Stimulated activated CD4-positive, alpha-beta T cell treated with anti-CD3 and anti-CD28 coated beads, TNF-alpha, amount 100 ng/mL, for 48 hours (primary cell): ENCODE measurements at regions not wholly inside any gene's neighbourhood (a gene's known extent, or its start where the extent isn't known, plus 50 kb on each side); places are given as distances from the start of the nearest gene placed in this dataset.
"Not testable (repeated sequence)": the region's sequence is repeated elsewhere in the genome, so short reads cannot be mapped to it uniquely, and the experiment has no call there.

ENCODE experiments used
- DNase-seq, 3 donors: peaks; one replicate each; pipeline ENCODE4 v3.0.0-alpha.2; 2020; ENCODE audit warnings: low read depth in 3 of 3

DNA sequence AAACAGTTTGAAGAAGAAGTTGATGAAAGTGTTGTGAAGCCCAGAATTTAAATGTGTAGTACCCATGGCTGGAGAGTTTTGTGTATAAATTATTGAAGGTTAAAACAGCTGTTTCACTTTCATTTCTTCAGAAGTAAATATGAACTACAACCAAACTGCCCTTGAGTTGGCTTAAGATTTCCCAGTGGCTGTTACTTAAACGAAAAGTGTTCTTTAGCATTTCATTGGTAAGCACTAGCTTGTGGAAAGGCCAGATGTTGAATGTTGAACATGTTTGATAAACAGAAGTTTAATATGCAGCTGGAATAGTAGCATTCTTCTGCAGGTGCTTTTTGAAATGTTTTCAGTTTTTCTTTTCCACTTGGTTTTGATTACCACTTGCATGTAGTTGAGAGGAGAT is 83.2 kb upstream of the TNRC6B start:
- no peak for DNase-seq

DNA sequence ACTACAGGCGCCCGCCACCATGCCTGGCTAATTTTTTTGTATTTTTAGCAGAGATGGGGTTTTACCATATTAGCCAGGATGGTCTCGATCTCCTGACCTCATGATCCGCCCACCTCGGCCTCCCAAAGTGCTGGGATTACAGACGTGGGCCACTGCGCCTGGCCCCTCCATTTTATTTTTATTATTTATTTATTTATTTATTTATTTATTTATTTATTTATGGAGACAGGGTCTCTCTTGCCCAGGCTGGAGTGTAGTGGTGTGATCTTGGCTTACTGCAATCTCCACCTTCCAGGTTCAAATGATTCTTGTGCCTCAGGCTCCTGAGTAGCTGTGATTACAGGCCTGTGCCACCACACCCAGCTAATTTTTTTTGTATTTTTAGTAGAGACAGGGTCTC is 77.8 kb upstream of the TNRC6B start:
- DNase-seq = not testable (repeated sequence)

DNA sequence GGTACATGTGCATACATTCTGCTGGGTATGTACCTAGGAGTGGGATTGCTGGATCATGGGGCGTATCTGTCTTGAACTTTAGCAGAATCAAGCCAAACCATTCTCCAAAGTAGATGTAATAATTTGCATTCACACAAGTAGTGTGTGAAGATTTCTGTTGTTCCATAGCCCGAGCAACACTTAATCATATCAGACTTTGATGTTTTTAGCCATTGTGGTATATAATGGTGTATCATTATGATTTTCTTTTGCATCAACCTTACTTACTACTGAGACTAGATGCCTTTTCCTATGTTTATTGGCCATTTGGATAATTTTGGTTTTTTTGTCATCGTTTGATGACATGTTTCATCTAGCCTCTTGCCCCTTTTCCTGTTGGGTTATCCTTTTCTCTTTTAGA is 72.0 kb upstream of the TNRC6B start:
- no peak for DNase-seq

DNA sequence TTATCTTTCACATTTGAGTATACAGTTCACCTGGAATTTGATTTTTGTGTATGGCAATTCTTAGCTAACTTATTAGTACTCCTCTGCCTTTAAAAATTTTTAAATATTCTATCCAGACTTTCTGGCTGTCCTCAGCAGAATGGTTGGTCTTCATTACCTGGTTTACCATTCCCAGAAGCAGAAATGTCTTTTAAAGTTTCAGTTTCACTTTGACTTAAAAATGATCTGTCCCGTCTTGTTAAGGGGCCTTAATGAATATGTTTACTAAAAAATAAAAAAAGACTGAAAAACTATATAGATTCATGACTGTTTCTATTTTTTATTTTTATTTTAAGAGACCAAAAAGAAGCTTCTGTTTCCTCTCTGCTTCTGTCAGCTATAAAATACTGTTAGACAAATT is 70.5 kb upstream of the TNRC6B start:
- no peak for DNase-seq

DNA sequence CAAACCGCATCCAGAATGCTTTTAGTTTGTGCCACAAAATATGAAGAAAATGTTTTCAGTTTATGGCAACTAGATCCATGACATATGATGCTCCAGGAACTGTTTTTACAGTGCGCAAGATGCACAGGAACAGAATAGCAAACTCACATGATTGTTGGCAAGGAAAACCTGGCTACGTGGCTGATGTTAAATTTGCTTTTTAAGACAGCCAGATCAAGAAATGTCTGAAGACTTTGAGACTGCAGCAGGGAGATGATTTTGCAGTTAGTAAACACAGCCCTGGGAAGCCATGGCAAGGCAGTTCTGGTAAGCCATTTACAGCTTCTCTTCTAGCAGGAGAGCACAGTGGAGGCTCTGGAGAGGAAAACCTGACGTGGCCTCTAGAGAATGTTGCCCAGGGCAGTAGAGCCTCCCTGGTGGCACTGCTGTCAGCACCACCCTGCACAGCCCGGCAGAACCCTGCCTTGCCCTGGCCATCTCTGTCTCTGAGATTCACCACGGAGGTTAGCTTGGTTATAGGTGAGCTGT is 69.8 kb upstream of the TNRC6B start:
- peak in 1 of 3 donors; percentile 23 for DNase-seq

DNA sequence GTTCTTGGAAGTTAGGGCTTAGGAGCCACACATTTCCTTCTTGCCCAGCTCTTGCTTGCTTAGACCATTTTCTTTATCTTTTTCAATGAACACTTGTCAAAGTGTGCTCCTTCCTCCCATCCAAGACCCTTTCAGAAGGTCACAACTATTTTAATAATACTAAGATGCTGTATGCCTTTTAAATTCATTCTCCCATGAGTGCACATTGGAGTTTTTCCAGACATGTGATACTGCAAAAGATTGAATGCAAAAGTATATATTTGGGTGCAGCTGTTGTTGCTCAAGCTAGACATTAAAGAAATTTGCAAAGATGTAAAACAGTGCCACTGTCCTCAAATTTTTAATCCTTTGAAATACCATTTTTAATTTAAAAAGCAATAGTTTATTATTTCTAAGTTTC is 69.3 kb upstream of the TNRC6B start:
- DNase-seq = no peak

DNA sequence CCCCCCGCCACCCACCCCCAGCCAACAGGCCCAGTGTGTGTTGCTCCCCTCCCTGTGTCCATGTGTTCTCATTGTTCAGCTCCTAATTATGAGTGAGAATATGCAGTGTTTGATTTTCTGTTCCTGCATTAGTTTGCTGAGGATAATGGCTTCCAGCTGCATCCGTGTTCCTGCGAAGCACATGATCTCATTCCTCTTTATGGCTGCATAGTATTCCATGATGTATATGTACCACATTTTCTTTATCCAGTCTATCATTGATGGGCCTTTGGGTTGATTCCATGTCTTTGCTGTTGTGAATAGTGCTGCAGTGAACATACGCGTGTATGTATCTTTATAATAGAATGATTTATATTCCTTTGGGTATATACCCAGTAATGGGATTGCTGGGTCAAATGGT is 68.8 kb upstream of the TNRC6B start:
- DNase-seq = not testable (repeated sequence)

DNA sequence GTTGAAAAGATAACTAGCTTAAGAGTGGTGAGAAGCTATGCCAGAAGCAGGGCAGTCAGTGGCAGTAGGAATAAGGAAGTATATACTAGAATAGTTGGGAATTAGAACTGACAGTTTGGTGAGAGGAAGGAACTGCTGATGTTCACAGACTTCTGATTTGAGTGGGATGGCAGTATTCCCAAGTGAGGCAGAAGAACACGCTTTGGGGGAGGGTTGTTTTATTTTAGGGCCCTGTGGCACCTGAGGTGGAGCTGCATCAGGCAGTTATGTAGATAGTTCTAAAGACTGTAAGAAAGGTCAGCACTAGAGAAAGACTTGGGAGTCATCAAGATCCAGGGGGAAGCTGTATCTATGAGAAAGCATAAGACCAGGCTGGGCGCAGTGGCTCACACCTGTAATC is 66.3 kb upstream of the TNRC6B start:
- DNase-seq = no peak

DNA sequence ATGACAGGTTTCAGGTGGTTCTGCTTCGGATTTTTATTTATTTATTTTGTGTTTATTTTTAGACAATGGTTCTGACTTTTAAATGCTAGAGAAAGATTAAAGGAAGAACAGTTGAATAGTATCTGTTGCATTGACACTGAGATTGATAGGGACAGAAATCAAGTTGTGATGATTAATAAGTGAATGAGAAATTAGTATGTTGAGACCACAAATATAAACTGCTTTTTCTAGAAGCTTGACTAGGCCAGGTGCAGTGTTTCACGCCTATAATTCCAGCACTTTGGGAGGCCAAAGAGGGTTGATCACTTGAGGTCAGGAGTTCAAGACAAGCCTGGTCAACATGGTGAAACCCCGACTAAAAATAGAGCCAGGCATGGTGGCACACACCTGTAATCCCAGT is 65.1 kb upstream of the TNRC6B start:
- no peak for DNase-seq

DNA sequence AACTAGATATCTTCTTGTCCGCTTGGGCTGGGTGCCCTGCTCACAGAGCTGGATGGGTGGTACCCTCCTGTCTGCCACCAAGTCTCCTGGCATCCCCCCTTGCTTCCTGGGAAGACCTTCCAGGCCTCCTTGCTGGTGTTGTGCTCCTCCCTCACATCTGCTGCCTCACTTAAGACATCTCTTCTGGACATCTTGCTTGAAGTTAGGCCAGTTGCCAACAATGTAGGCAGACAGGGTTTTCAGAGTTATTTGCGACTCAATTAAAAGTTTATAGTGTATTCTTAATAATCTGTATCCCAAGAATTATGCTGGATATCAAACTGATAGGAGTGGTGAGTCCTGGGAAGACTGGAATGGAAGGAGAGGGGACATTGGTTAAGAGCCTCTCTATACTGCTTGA is 64.0 kb upstream of the TNRC6B start:
- DNase-seq = no peak

DNA sequence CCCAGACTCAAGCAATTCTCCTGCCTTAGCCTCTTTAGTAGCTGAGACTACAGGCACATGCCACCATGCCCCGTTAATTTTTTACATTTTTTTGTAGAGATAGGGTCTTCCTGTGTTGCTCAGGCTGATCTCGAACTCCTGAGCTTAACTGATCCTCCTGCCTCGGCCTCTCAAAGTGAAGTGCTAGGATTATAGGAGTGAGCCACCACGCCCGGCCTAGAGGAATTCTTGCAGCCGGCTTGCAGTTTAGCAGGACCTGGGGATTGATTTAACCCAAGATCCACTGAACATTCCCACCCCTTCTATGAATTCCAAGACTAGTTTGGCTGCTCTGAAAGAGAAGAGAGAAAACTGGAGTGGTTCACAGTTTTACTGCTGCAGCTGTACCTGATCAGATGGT is 63.3 kb upstream of the TNRC6B start:
- no peak for DNase-seq

DNA sequence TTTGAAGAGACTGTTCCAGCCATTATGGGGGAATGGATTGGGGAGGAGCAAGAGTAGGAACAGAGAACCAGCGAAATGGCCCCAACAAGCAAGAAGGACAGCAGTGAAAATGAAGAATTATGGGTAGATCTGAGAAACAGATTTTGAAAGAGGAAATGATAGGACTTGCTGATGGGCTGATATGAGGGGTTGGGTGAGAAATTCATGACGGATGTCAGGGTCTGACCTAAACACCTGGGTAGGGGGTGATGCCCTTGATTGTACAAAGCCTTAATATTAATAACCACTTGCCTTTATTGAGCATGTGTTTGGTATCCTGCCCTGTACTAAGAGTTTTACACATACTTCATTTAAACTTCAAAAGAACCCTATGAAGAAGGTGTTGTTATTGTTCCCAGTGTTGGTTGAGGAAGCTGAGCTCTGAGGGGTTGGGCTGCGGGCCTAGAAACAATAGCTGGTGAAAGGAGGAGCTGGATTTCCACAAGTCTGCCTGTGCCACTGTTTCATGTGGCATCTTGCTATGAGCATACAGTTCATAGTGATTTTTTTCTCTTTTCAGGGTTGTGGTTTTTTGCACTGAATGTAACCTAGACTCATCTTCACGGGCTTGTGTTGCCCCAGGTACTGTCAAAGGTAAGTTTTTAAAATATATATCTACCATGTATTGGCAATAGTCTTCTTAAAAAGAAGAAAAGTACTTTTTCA is 61.1 kb upstream of the TNRC6B start:
- no peak for DNase-seq

DNA sequence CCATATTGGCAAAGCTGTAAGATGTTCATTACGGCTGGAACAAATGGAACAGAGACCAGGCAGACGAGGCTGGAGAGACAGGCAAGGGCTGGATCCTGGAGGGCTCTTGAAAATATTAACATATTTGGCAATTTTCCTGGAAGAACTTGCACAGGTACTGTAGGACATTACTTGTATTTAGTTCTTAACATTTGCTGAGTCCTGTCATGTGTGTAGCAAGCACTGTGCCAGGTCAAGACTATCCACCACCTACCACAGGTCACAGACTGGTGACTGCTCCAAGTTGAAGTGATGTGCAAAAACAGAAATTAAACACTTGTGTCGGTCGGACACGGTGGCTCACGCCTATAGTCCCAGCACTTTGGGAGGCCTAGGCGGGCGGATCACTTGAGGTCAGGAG is 58.7 kb upstream of the TNRC6B start:
- DNase-seq = no peak

DNA sequence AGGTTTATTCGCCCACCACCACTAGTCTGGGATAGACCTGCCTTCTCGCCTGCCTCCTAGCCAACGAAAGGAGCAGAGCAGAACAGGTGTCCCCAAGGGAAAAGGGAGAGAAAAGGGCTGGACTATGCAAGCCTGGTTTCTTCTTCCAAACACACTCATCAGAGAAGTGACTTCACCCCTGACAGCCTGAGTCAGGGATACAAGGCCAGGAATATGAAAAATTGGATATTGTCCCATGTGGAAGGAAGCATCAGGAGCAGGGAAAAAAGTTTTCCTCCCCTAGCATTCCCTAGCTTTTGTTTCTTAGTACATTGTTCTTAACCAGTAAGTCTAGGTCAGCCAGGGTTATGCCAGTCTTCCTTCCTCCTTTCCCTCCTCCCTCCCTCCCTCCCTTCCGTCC is 56.9 kb upstream of the TNRC6B start:
- DNase-seq = no peak

DNA sequence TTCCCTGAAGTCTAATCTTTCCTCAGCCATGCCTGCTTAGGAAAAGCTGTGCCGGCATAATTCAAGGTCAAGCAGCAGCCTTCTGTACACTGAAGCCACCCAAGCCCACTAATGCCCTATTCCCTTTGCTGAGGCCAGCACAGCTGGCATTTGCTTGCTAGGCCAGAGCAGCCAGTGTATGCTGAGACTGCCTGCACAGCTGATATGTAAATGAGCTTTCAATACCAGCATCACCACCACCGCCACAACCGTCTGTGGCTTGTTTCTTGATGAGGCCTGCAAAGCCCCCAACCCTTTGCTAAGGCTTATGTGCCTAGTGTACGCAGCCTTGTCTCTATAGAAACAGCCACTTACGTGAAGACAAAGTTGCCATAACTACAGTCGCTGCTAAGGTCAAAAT is 56.3 kb upstream of the TNRC6B start:
- DNase-seq = no peak

DNA sequence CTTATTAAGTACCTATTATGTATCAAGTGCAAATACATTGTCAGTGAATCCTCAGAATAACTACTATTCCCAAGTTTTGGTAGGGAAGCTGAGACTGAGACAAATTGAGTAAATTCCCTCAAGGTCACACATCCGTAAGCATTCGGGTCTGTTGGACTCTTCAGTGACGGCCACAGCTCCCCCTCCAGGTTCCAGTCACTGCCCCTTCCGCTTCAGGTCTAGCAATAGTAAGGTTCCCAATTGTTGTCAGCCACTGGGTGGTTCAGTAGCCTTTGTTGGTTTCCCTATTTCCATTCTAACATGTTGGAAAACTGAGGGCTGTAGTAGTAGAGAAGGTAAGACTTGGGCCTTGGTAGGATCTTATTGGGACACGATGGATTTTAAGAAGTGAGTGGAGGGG is 54.9 kb upstream of the TNRC6B start:
- DNase-seq = no peak

DNA sequence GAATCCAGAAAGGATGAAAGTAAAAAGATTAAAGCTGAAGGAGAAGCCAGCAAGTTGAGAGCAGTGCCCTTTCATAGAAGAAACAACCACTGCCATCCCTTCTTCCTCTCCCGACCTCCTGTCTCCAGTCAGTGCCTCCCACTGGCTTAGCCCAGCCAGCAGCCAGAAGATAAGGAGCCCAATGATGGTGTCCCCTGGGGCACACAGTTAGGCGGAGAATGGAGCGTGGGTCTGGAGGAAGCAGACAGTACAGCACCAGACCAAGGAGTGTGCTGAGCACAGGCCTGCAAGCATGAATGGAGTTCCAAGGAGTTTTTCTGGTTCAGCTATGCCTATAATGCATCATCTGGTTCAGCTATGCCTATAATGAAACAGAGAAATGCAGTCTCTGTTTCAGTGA is 54.3 kb upstream of the TNRC6B start:
- no peak for DNase-seq
